Upper lobe of left lung (tissue), 6 donors: ENCODE measurements at regions not wholly inside any gene's neighbourhood (a gene's known extent, or its start where the extent isn't known, plus 50 kb on each side); places are given as distances from the start of the nearest gene placed in this dataset.
"Not testable (repeated sequence)": the region's sequence is repeated elsewhere in the genome, so short reads cannot be mapped to it uniquely, and the experiment has no call there.

ENCODE experiments used
- ATAC-seq, 2 donors: fragments of 200-7000 bp; cut with Tn5 transposase; one replicate each; pipeline ENCODE4 v1.9.1; 2022; ENCODE audit warnings: mild to moderate bottlenecking in 2 of 2, moderate library complexity in 2 of 2; ENCODE audit not compliant: low FRiP score in 2 of 2
- DNase-seq, 2 donors: peaks; one replicate each; pipeline ENCODE4 v3.0.0-alpha.2; 2019 to 2020
- H3K27ac ChIP-seq, 4 donors: fragments of 200-600 bp; sonication (generic); one replicate each; pipeline ENCODE4 v1.5.1; 2016 to 2019
- H3K27me3 ChIP-seq, 4 donors: fragments of 200-600 bp; sonication (generic); one replicate each; pipeline ENCODE4 v1.5.1; 2017 to 2019
- H3K36me3 ChIP-seq, 4 donors: fragments of 200-600 bp; sonication (generic); one replicate each; pipeline ENCODE4 v1.5.1; 2016 to 2019
- H3K4me1 ChIP-seq, 4 donors: fragments of 200-600 bp; sonication (generic); one replicate each; pipeline ENCODE4 v1.5.1; 2018 to 2019
- H3K4me3 ChIP-seq, 4 donors: fragments of 200-600 bp; sonication (generic); one replicate each; pipeline ENCODE4 v1.5.1; 2017 to 2019; ENCODE audit warnings: mild to moderate bottlenecking in 2 of 4, moderate library complexity in 1 of 4
- H3K9me3 ChIP-seq, 4 donors: fragments of 200-600 bp; sonication (generic); one replicate each; pipeline ENCODE4 v1.5.1; 2018 to 2019
- EP300 ChIP-seq, 4 donors: sonication (generic); formaldehyde crosslinking; IDR thresholded peaks; one replicate each; pipeline ENCODE4 v1.5.1; 2017; ENCODE audit warnings: antibody characterized with exemption in 4 of 4, control low read depth in 2 of 4
- POLR2A ChIP-seq, 4 donors: fragments of 450-650 bp; IDR thresholded peaks; one replicate each; pipeline ENCODE4 v1.5.1; 2016 to 2017; ENCODE audit warnings: antibody characterized with exemption in 4 of 4, mild to moderate bottlenecking in 2 of 4
- POLR2AphosphoS5 ChIP-seq, 2 donors: sonication (generic); formaldehyde crosslinking; IDR thresholded peaks; one replicate each; pipeline ENCODE4 v1.5.1; 2017; ENCODE audit warnings: antibody characterized with exemption in 2 of 2
- WGBS, 2 donors: methylation state at CpG; one replicate each; pipeline ENCODE4 v1.1.5; 2017 to 2018; 5-methylcytosine and 5-hydroxymethylcytosine counted together
- TF ChIP-seq, protein P1 (sequence below), 6 experiments: fragments of 450-650 bp in 4 of 6; fragments of 200-600 bp in 2 of 6; sonication (generic) in 2 of 6; IDR thresholded peaks; one replicate each; pipeline ENCODE4 v1.5.1; 2016 to 2019; ENCODE audit warnings: antibody characterized with exemption in 6 of 6
- donor health status: DM: no; HTN: no; CAD: no; lungs with moderate emphysema.
- donor health status: DM: no; HTN: yes; CAD: no; lungs with severe emphysema.

DNA sequence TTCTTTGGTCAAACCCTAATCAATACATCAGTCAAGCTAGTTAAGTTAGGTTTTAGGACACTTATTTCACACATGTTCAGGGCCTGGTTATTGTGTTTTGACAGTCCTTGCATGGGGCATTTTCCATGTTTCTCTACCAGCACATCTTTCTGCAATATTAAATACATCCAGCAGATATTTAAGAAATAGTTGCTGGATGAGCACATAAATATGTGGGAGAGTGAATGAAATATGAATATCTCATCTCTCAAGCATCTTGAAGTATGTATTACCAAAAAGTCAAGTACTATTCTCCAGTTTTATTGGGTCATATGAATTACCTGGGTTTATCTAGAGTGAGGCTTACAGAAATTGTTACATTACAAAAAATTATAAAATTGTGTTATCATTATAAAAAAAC is 621.9 kb upstream of the GJE1 start:
- TF ChIP-seq, protein P1, sequence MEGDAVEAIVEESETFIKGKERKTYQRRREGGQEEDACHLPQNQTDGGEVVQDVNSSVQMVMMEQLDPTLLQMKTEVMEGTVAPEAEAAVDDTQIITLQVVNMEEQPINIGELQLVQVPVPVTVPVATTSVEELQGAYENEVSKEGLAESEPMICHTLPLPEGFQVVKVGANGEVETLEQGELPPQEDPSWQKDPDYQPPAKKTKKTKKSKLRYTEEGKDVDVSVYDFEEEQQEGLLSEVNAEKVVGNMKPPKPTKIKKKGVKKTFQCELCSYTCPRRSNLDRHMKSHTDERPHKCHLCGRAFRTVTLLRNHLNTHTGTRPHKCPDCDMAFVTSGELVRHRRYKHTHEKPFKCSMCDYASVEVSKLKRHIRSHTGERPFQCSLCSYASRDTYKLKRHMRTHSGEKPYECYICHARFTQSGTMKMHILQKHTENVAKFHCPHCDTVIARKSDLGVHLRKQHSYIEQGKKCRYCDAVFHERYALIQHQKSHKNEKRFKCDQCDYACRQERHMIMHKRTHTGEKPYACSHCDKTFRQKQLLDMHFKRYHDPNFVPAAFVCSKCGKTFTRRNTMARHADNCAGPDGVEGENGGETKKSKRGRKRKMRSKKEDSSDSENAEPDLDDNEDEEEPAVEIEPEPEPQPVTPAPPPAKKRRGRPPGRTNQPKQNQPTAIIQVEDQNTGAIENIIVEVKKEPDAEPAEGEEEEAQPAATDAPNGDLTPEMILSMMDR (IDR thresholded peaks at IDR 0.05) = no peak
- TF ChIP-seq EP300 (IDR thresholded peaks at IDR 0.05) (no peak), POLR2A (IDR thresholded peaks at IDR 0.05) (no peak), POLR2AphosphoS5 (IDR thresholded peaks at IDR 0.05) (no peak)
- Histone ChIP-seq H3K4me1 (no peaks in the 10 kb centered on the region), H3K27ac (no peak overlapping the region), H3K9me3 (peaks cover 0 to 9% (median 7%) of the 10 kb centered on the region in 4 donors), H3K4me3 (no peak overlapping the region), H3K36me3 (no peaks in the 10 kb centered on the region), H3K27me3 (no peaks in the 10 kb centered on the region)
- ATAC-seq = no peak
- no peak for DNase-seq

DNA sequence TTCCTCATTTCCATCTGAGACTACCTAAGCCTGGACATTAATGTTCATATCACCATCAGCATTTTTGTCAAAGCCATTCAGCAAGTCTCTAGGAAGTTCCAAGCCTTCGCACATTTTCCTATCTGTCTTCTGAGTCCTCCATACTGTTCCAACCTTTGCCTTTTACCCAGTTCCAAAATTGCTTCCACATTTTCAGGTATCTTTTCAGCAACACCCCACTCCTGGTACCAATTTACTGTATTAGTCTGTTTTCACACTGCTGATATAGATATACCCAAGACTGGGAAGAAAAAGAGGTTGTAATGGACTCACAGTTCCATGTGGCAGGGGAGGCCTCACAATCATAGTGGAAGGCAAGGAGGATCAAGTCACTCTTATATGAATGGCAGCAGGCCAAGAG is 626.7 kb upstream of the GJE1 start:
- not testable (repeated sequence) for H3K27ac ChIP-seq, ATAC-seq, DNase-seq, H3K36me3 ChIP-seq, H3K4me3 ChIP-seq, H3K4me1 ChIP-seq, H3K27me3 ChIP-seq
- 94 to 100% methylated on average over 1 of the region's 1 CpG for WGBS, 2 donors
- H3K9me3 ChIP-seq = peaks cover 0 to 18% (median 15%) of the 10 kb centered on the region in 4 donors

DNA sequence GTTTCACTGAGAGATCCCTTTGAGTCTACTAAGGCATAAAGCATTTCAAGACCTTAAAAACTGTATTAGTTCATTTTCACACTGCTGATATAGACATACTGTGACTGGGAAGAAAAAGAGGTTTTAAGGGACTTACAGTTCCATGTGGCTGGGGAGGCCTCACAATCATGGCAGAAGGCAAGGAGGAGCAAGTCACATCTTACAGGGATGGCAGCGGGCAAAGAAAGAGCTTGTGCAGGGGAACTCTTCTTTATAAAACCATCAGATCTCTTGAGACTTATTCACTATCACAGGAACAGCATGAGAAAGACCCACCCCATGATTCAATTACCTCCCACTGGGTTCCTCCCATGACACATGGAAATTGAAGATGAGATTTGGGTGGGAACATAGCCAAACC is 628.4 kb upstream of the GJE1 start:
- WGBS, 2 donors = 100% methylated on average over 1 of the region's 1 CpG
- not testable (repeated sequence) for H3K4me3 ChIP-seq, H3K27me3 ChIP-seq, DNase-seq, ATAC-seq, H3K27ac ChIP-seq, H3K4me1 ChIP-seq, H3K36me3 ChIP-seq
- peaks cover 0 to 18% (median 15%) of the 10 kb centered on the region in 4 donors for H3K9me3 ChIP-seq

DNA sequence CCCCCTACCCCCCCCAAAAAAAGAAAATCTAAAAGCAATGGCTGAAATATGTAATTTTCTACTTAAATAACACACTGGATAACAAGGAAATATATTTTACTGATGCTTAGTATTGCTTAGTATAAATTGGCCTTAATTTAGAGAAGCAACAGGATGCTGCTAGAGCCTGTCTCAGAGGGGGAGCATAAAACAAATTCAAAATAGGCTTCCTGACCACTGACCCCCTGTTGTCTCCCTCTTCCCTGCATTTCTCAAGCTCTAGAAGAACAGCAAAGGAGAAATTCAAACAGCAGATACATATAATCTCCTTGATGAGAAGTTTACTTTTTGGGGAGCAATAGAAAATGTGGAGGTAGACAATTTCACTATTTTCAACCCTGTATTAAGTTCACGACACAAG is 631.1 kb upstream of the GJE1 start:
- 94 to 96% methylated on average over 1 of the region's 1 CpG for WGBS, 2 donors
- DNase-seq (no peak), ATAC-seq (no peak)
- Histone ChIP-seq H3K36me3 (no peaks in the 10 kb centered on the region), H3K4me3 (no peak overlapping the region), H3K9me3 (peaks cover 0 to 18% (median 14%) of the 10 kb centered on the region in 4 donors), H3K4me1 (no peaks in the 10 kb centered on the region), H3K27me3 (no peaks in the 10 kb centered on the region), H3K27ac (no peak overlapping the region)
- TF ChIP-seq POLR2AphosphoS5 (IDR thresholded peaks at IDR 0.05) (no peak), POLR2A (IDR thresholded peaks at IDR 0.05) (no peak), EP300 (IDR thresholded peaks at IDR 0.05) (no peak)
- TF ChIP-seq, protein P1 (IDR thresholded peaks at IDR 0.05) = no peak

DNA sequence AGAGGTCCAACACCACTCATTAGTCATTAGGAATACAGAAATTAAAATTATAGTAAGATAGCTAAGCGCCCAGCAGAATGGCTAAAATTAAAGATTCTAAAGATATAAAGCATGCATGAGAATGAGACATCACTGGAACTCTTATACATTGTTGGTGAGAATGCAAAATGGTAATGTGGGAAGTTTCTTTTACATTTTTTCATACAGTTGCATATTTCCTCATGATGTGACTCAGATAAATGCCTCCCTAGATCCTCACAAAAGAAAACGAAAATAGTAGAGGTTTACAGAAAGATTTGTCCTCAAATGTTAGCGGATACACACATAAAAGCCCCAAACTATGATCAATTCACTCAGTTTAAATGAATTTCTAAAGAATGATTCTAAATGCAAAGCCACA is 633.7 kb upstream of the GJE1 start:
- TF ChIP-seq EP300 (IDR thresholded peaks at IDR 0.05) (no peak), POLR2AphosphoS5 (IDR thresholded peaks at IDR 0.05) (no peak), POLR2A (IDR thresholded peaks at IDR 0.05) (no peak)
- TF ChIP-seq, protein P1 (IDR thresholded peaks at IDR 0.05) = no peak
- H3K36me3 ChIP-seq = no peaks in the 10 kb centered on the region
- WGBS, 2 donors = 84 to 88% methylated on average over 3 of the region's 3 CpGs
- no peaks in the 10 kb centered on the region for H3K4me1 ChIP-seq
- no peak overlapping the region for H3K27ac ChIP-seq
- H3K4me3 ChIP-seq = no peak overlapping the region
- DNase-seq (no peak), ATAC-seq (no peak)
- H3K9me3 ChIP-seq = peaks cover 0 to 4% (median 0%) of the 10 kb centered on the region in 4 donors
- no peaks in the 10 kb centered on the region for H3K27me3 ChIP-seq

DNA sequence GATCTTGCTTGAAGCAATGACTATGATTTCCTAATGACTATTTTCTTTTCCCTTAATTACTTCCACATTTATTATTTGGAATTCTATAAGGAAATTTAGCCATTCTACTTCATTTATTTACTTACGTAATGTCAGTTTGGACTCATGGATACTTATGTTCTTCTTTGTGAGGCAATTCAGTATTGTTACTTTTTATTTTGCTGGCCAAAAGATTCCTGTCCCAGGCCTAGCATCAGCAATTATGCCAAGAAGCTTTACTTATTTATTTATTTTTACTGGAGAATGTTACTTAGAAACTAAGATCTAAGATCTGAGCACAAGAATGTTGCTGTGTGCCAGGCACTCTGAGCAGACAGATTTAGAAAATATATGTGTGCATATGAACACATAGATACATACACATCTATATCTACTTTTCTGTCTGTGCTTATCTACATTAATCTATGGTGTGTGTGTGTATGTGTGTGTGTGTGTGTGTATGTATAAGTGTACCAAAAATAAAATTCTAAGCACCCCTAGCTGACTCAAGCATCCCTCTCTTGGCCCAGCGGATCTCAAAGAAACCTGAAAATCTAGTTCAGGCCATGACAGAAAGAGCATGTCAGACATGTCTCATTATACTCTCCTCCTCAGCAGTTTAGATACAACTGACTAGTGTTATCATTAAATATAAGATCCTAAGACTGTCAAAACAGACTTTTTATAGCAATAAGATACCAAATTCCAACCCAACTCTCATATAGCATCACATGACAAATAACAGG is 640.0 kb upstream of the GJE1 start:
- H3K27me3 ChIP-seq = no peaks in the 10 kb centered on the region
- no peak for ATAC-seq
- WGBS, 2 donors = 90 to 96% methylated on average over 2 of the region's 2 CpGs
- no peaks in the 10 kb centered on the region for H3K4me1 ChIP-seq
- no peak overlapping the region for H3K4me3 ChIP-seq
- no peak overlapping the region for H3K27ac ChIP-seq
- TF ChIP-seq POLR2A (IDR thresholded peaks at IDR 0.05) = no peak
- no peak for TF ChIP-seq POLR2AphosphoS5 (IDR thresholded peaks at IDR 0.05)
- TF ChIP-seq EP300 (IDR thresholded peaks at IDR 0.05) = no peak
- TF ChIP-seq, protein P1 (IDR thresholded peaks at IDR 0.05) = no peak
- DNase-seq = no peak
- H3K9me3 ChIP-seq = peaks cover 0 to 4% (median 0%) of the 10 kb centered on the region in 4 donors
- H3K36me3 ChIP-seq = no peaks in the 10 kb centered on the region
